ENCODE measurements at regions not wholly inside any gene's neighbourhood (a gene's known extent, or its start where the extent isn't known, plus 50 kb on each side); places are given as distances from the start of the nearest gene placed in this dataset.

GRCh38 chr7:10632712-10633111 lies 341.0 kb upstream of the PHF14 start:
- no peaks in the 10 kb centered on the region for H3K4me1 Mint-ChIP-seq
- H3K27me3 Mint-ChIP-seq (ENCODE audit: low read depth), result no peaks in the 10 kb centered on the region
- no peak overlapping the region for H3K4me3 Mint-ChIP-seq
- ChIA-PET POLR2A (no interaction called here), CTCF (no interaction called here)
- no peaks in the 10 kb centered on the region; the same call in 1 of the 2 replicates for H3K36me3 Mint-ChIP-seq
- TF ChIP-seq JAZF1 (CRISPR knock-in tag; IDR thresholded peaks at IDR 0.05) (no peak), STAT6 (CRISPR knock-in tag; conservative IDR thresholded peaks at IDR 0.05; ENCODE audit: low read depth) (no peak), HMGXB4 (CRISPR knock-in tag; IDR thresholded peaks at IDR 0.05) (no peak), ZNF317 (CRISPR knock-in tag; IDR thresholded peaks at IDR 0.05; ENCODE audit: borderline replicate concordance, low read depth) (no peak), GRHL2 (CRISPR knock-in tag; IDR thresholded peaks at IDR 0.05; ENCODE audit: insufficient replicate concordance, severe bottlenecking) (no peak), CTCF (IDR thresholded peaks at IDR 0.05) (no peak), USF1 (CRISPR knock-in tag; IDR thresholded peaks at IDR 0.05) (no peak), ZSCAN18 (CRISPR knock-in tag; IDR thresholded peaks at IDR 0.05) (no peak), MAX (CRISPR knock-in tag; IDR thresholded peaks at IDR 0.05) (no peak), ZBTB43 (CRISPR knock-in tag; IDR thresholded peaks at IDR 0.05) (no peak), FOXK1 (CRISPR knock-in tag; IDR thresholded peaks at IDR 0.05) (no peak), AFF4 (CRISPR knock-in tag; IDR thresholded peaks at IDR 0.05; ENCODE audit: borderline replicate concordance) (no peak), ZNF121 (CRISPR knock-in tag; IDR thresholded peaks at IDR 0.05) (no peak), GTF2I (CRISPR knock-in tag; conservative IDR thresholded peaks at IDR 0.05) (no peak), CDX4 (CRISPR knock-in tag; IDR thresholded peaks at IDR 0.05; ENCODE audit: borderline replicate concordance) (no peak), ZBTB21 (CRISPR knock-in tag; IDR thresholded peaks at IDR 0.05; ENCODE audit: borderline replicate concordance) (no peak)
- ATAC-seq (no peak), DNase-seq (ENCODE audit: low spot score) (no peak)
- peaks cover 23% of the 10 kb centered on the region for H3K9me3 Mint-ChIP-seq
- H3K27ac Mint-ChIP-seq, result no peak overlapping the region

All from WTC11 (cell line).